ENCODE measurements at regions not wholly inside any gene's neighbourhood (a gene's known extent, or its start where the extent isn't known, plus 50 kb on each side); places are given as distances from the start of the nearest gene placed in this dataset.
"Not testable (repeated sequence)": the region's sequence is repeated elsewhere in the genome, so short reads cannot be mapped to it uniquely, and the experiment has no call there.

DNA sequence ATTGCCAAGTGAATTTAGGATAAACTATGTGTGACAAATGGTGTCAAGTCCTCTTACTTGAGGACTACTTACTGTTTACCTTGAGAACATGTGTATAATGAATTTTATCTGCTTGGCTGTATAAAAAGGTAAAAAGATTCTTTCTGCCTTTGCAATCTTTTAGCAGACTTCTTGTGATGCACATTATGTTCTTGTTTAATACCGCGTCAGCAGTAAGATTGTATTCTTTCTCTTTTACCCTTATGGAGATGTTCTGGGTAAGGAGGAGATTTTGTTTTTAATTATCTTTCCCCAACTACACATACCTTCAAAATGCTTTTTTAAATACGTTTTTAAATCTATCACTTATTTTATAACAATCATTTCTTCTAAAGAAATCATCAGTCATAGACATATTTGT, 1166.4 kb upstream of the CNTN5 start:
- no peak for DNase-seq (ENCODE audit: low read depth, low spot score)

DNA sequence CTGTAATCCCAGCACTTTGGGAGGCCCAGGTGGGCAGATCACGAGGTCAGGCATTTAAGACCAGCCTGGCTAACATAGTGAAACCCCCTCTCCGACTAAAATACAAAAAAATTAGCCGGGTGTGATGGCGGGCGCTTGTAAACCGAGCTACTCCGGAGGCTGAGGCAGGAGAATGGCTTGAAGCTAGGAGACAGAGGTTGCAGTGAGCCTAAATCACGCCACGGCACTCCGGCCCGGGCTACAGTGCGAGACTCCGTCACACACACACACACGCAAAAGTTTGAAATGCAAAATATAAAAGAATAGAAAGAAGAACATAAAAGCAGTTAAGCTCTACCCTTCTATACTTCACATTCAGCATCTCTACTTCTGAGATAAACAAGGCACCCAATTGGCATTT, 1165.9 kb upstream of the CNTN5 start:
- DNase-seq (ENCODE audit: low read depth, low spot score): no peak

DNA sequence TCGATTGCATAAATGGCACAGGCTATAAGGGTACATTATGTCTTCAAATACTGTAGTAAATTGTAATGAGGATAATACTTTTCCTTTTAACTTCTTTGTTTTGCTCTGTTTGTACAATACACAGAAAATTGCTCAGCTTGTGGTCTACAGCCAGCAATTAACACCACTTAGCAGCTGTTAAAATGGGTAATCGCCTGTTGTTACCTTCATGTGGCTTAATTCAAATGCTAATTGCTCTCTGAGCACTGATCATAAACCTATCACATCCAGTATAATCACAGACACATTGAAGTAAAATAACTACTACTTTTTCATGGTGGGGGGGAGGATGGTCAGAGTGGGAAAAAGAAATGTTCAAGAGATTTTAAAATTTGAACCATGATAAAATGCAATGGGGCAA, 1164.1 kb upstream of the CNTN5 start:
- no peak for DNase-seq (ENCODE audit: low read depth, low spot score)

DNA sequence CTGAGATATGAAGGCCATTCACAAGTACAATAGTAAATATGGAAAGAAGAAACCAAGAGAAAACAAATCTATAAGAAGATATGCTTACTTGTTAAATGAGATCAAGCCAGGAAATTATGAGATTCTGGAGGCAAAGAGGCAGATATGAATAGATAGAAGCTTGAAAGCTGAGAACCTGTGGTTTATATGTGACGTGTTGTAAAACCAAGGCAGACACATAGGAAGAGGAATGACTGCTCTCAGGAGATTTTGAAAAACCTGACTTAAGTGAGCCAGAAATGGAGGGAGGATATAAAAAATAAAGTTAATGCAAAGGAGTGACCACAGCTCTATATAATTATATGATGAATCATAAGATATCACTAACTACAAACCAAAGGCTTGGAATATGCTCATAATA, 1160.5 kb upstream of the CNTN5 start:
- no peak for DNase-seq (ENCODE audit: low read depth, low spot score)

DNA sequence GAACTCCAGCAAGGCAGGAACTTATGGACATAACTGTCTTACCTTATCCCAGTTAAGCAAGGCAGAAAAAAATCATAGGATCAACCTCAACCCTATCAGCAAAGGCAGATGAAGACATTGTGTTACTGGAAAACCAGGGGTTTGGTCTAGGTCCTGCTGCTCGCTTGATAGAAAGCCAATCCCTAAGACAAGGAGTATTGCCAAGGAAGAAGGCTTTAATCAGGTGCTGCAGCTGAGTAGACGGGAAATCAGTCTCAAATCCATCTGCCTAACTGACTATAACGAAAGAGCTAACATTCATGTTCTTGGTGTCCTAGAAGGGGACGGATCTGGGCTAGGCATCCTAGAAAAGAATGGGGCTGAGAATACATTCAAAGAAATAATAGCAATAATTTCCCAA, 1158.7 kb upstream of the CNTN5 start:
- no peak for DNase-seq (ENCODE audit: low read depth, low spot score)

DNA sequence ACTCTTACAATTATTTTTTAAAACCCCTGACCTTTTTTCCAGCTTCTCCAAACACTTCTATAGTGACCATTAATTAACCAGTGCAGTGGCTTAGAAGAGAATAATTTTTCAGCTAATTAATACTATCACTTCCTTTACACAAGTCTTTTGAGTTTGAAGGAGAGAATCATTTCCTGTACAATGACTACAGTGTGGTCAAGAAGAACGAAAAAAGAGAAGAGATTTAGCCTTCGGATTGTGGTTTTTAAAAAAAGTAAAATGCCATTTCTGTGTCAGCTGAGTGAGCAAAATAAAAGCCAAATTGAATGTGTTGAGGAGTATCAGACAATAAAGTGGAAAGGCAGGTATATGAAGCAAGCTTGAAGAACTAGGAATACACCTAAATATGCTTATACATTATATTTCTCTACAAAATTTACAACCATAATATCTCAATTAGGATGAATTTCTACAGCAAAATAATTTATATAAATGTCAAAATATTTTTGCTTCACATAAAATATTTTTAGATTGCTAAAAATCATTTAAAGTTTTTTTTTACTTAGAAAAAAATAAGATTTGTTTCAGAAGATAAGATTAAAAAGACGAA, 1155.2 kb upstream of the CNTN5 start:
- no peak for DNase-seq (ENCODE audit: low read depth, low spot score)

DNA sequence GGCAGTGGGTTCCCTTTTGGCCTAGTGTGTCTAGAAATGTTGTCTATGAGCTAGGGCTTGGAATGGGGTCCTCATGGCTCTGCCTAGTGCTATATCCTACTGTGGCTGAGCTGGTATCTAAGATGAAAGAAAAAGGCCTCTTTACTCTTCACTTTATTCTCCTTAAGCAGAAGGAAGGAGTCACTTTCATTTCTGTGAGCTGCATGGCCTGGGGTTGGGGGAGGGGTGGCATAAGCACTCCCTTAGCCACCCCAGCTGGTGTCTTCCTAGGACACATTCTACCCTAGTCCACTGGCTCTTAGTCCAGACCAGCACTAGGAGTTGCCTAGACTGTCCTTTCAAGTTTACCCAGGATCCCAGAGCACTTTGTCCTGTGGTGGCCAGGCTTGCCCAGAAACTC, 1148.9 kb upstream of the CNTN5 start:
- no peak for DNase-seq (ENCODE audit: low read depth, low spot score)

DNA sequence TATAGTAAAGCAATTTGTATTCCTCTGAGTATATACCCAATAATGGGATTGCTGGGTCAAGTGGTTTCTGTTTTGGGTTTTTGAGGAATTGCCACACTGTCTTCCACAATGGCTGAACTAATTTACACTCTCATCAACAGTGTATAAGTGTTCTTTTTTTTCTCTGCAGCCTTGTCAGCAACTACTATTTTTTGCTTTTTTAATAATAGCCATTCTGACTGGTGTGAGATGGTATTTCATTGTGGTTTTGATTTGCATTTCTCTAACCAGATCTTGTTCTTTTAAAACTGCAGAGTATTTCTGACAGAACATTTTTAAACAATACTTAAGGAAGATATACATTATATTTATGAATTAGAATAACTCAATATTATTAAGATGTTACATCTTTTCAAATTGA, 1140.5 kb upstream of the CNTN5 start:
- DNase-seq (ENCODE audit: low read depth, low spot score): no peak

DNA sequence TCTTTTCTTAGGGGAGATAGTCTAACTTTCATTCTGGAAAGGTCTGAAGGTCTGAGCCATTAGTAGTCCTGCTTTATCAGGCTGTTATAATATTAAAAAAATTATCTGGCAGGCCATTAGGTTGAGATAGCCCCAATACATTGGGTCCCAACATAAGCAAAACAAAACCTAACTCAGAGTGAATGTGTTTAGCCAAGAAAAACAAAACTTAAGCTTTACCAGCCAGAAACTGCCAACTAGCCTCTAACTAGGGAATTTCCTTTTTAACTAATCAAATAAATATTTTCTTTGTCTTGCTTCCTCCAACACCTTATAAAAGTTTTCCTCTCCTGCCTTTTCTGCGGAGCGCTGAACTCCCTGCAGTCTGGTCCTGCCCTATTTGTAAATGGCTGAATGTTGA, 1137.7 kb upstream of the CNTN5 start:
- DNase-seq (ENCODE audit: low read depth, low spot score): peak; percentile 10

DNA sequence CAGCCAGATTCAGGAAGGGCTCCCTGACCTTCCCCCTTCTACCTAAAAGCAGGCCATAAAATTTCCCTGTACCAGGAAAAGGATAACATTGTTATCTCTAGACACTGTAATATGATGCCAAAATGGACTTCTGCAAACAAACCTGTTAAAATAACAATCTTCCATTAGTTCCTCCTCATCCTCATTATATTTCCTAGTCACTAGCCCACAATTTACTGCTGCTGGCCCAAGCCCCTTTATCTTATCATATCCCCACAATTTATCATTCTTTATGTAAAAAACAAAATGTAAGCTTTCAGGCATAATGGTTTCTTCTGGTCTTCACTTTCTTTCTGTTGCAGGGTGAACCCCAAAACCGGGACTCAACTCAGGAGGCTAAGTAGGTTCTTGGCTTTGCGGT, 1132.1 kb upstream of the CNTN5 start:
- DNase-seq (ENCODE audit: low read depth, low spot score): no peak

DNA sequence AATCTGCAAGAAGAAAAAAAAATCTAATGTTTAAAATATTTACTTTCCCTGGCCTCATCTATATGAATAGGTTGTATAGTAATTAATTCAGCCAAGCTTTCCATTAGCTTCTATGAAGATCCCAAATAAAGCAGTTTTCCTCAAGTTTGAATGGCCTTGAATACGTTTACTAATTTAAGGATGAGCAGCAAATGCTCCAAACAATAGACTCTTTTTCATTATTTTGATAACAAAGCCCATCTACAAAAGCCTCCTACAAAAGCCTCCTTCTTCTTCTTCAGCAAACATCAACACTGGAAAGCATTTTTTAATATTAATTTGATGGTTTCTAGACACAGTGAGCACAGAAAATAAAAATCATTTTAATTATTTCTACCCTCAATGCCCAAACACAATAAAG, 1130.3 kb upstream of the CNTN5 start:
- DNase-seq (ENCODE audit: low read depth, low spot score): no peak

DNA sequence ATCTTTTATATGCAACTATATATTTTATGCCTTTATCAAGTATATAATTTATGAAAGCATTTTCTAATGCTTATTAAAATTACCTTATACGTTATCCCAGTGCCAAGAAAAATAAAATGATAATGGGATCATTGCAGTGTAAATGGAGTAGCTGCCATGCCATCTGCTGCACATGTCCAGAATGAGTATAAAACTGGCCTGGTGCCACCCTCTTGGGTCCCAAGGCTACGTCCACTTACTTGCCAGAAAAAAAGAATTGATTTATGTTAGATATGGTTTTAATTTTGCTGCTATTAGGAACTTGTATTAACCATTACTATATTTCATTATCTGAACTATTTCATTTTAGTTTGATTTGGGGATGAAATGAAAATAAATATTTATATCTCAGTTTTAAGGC, 1127.1 kb upstream of the CNTN5 start:
- DNase-seq (ENCODE audit: low read depth, low spot score): no peak

DNA sequence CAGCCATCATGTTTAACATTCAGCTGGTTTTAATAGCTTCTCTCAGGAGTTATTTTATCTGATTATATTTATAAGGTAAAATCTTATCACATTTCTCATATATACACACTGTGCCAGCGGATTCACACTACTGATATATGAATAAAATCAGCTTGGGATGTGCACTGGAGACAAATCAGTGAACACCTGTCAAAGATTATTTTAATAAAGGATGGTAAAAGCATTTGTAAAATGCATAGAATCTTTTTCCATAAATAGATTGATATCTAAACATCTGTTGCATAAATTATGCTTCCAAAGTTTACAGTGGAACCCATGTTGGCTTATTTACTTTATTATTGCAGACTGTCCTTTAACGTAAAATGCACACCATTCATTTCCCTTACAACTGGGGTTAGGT, 1125.8 kb upstream of the CNTN5 start:
- DNase-seq (ENCODE audit: low read depth, low spot score): no peak

DNA sequence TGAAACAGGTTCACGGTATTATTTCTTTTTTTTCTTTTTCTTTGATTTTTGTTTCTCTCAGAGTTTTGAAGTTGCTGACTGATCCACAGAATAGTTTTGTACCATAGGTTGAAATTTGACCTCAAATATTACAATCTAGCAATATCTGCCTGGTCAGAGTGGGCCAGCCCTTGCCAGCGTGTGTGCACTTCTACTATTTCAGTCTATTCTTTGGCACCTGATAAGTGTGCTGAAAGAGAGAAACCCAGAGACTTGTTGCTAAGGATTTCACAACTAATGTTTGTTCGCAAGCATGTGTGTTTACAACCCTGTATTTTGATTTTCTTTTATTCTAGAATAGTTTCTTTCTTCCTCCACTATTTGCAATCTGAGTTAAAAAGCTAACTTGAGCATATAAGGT, 1125.2 kb upstream of the CNTN5 start:
- DNase-seq (ENCODE audit: low read depth, low spot score): no peak

DNA sequence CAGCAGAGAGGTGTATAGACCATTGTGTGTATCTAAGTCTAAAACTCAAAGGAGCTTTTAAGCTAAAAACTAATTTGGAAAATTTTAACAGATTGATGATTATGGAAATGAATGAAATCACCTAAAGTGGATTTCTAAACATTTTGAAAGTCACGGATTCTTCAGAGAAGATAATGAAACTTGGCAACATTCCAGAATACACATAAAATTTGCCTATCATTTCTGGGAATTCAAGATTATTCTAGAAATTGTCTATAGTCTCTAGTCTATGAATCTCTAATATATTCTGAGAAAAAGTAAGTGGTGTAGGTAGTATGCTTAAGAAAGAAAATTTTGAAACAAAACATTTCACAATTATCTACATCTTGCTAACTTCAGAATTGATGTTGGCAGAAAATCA, 1117.9 kb upstream of the CNTN5 start:
- DNase-seq (ENCODE audit: low read depth, low spot score): no peak

DNA sequence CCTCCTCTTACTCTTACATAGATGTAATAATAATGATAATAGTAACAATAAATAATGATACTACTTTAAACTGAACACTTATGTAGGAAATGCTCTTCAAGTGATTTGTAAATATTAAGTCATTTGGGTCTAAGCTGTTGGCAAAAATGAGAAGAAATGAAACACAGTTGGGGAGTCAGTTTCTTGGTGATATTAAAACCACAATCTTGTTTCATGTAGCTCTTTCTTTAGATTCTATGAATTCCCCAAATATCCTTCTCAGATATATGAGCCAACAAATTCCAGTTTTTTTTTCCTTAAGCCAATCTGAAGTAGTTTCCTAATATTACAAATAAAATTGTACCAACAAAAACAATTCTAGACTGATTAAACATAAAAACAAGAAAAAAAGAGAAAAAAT, 1115.6 kb upstream of the CNTN5 start:
- DNase-seq (ENCODE audit: low read depth, low spot score): no peak

DNA sequence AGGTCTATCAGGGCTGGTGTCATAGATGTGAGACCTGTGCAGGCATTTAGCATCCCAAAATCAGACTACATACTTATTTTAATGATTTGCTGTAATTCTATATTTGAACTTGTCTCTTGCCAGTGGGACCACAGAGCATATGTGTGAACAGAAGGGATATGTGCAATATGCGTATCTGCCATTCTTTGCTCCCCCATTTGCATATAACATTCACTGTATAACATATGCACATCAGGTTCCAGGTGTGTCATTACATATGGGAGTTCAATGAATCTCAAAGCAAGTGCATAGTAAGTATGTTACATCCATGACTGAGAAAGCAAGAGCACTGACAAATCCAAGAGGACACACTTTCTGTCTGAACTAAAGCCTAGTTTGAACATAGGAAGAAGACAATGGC, 1115.1 kb upstream of the CNTN5 start:
- DNase-seq (ENCODE audit: low read depth, low spot score): no peak

DNA sequence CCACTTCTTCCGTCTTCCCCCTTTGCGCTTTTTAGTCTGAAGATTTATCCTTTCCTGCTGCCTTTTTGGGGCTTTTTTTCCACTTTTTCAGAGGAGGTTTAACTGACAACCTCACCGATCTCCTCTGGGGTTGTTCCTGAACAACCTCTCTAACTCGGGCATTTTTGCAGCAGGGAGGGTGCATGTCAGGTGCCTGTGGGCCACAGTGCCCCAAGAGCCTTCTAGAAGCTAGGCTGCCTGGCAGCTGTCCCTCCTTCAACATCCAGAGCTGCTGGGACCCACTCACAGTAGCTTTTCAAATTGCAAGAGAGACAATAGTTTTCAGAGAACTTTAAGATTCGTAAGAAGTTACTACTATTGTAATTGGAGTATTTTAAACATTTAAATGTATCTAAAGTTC, 1112.4 kb upstream of the CNTN5 start:
- no peak for DNase-seq (ENCODE audit: low read depth, low spot score)

DNA sequence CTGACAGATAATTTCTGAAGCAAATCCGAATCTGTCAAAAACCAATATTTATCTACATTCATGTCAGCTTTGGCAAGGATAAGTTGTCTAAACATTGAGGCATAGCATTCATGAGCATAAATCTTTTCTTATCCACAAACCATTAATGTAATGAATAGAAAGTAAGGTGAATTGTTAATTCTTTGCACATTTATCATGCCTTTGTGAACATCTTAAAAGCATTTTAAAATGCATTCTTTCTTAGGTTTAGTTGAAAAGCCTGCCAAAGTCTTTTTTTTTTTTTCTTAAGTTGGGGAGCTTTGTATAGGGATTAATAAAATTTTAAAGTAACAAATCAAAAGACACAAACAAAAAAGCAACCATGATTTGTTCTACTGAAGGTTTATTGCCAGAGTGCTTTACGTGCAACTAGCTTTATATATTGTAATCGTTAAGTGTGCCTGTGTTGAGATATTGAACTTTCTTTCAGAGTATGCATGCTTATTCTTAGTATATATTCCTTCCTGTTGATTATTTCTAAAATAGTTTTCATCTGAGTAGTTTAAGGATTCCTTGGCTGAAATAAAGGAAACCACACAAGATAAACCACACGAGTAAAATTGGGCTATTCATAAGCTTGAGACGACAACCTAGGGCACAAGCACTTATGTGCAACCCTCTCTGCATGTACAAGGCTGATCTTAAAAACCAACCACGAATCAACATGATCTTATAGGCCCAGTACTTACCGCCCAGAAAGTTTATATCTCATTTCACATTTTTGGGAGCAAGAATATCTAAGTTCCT, 1110.9 kb upstream of the CNTN5 start:
- DNase-seq (ENCODE audit: low read depth, low spot score): no peak

DNA sequence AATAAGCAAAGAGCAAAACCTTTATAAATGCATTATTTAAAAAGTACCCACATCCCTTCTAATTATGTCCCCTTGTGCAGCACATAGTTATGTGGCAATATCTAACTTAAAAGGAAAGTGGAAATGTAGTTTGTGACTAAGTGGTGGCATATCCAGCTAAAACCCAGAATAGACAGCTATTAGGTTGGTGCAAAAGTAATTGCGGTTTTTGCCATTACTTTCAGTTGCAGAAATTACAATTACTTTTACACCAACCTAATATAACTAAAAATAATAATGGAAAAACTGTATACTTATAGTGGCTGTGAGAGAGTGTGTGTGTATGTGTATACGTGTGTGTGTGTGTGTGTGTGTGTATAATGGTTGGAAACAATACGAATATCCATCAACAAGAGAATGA, 1108.1 kb upstream of the CNTN5 start:
- no peak for DNase-seq (ENCODE audit: low read depth, low spot score)

DNA sequence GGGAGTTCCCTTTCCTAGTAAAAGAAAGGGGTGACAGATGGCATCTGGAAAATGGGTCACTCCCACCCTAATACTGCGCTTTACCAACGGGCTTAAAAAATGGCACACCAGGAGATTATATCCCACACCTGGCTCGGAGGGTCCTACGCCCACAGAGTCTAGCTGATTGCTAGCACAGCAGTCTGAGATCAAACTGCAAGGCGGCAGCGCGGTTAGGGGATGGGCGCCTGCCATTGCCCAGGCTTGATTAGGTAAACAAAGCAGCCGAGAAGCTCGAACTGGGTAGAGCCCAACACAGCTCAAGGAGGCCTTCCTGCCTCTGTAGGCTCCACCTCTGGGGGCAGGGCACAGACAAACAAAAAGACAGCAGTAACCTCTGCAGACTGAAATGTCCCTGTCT, 1097.8 kb upstream of the CNTN5 start:
- not testable (repeated sequence) for DNase-seq (ENCODE audit: low read depth, low spot score)

DNA sequence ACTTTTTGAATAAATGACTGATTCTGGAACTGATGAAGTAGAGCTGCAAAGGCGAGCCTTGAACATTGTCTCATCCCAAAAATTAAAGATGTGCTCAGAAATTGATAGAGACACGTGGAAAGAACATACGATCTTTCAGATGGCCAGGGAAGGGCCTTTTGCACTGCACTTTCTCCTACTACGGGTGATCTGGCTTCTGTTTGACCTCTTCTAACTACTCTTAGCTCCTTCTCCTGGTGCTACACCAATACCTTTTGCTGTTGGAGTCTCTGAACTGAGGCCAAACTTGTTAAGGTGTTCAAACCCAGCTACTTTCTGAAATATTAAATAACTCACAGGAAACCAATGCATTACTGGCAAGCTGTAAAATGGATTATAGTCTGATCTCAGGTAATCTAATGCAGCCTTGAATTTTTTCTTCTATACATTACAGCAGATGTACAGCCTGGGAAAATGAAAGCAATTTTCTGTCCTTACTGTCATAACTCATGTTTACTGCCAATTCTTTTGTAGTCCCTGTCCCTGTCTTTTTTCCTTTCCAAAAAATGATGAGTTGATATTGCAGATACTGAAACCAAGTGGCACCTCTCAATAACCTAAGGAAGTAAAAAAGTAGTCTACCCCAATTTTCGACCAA, 1086.1 kb upstream of the CNTN5 start:
- DNase-seq (ENCODE audit: low read depth, low spot score): no peak

DNA sequence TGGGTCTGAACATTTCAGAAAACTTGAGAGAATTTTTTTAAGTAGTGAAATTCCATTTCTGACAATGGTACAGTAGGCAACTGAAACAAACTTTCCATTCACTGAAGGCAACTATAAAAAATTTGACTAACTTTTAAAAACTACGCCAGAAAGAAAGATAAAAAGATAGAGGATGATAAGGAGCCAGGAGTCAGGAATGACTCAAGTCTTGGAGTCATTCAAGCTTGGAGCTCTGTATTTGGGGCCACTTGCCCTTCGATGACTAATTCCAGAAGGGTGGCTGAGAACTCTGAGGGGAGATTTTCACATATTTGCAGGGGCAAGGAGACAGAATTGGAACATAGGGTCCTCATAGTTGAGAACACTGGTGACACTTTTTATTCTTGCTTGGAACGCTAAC, 1083.2 kb upstream of the CNTN5 start:
- DNase-seq (ENCODE audit: low read depth, low spot score): no peak
